ENCODE measurements at regions not wholly inside any gene's neighbourhood (a gene's known extent, or its start where the extent isn't known, plus 50 kb on each side); places are given as distances from the start of the nearest gene placed in this dataset.

GRCh38 chr6:19587238-19587942 is 249.8 kb upstream of the ID4 start:
- TF ChIP-seq CEBPB (IDR thresholded peaks at IDR 0.05; ENCODE audit: low read depth, low read length) (no peak), E2F6 (IDR thresholded peaks at IDR 0.05) (no peak), ATF3 (IDR thresholded peaks at IDR 0.05; ENCODE audit: insufficient read depth, low read depth, low read length) (no peak), CTCF (IDR thresholded peaks at IDR 0.05; ENCODE audit: control extremely low read depth in 1 of 3, insufficient read depth in 1 of 3, low read depth in 1 of 3, low read length in 3 of 3) (no peak), EGR1 (IDR thresholded peaks at IDR 0.05; ENCODE audit: borderline replicate concordance, low read depth, low read length) (no peak), RAD21 (IDR thresholded peaks at IDR 0.05 in 1 of 2, conservative IDR thresholded peaks at IDR 0.05 in 1 of 2; ENCODE audit: low read depth in 2 of 2, low read length in 2 of 2) (no peak)

All from H1 (cell line).